AG20443 (cell line): ENCODE measurements at regions not wholly inside any gene's neighbourhood (a gene's known extent, or its start where the extent isn't known, plus 50 kb on each side); places are given as distances from the start of the nearest gene placed in this dataset.
"Not testable (repeated sequence)": the region's sequence is repeated elsewhere in the genome, so short reads cannot be mapped to it uniquely, and the experiment has no call there.

Source experiments
- DNase-seq: peaks from one replicate; pipeline ENCODE4 v3.0.0; 2012; ENCODE audit warnings: low spot score, mixed read lengths

DNA sequence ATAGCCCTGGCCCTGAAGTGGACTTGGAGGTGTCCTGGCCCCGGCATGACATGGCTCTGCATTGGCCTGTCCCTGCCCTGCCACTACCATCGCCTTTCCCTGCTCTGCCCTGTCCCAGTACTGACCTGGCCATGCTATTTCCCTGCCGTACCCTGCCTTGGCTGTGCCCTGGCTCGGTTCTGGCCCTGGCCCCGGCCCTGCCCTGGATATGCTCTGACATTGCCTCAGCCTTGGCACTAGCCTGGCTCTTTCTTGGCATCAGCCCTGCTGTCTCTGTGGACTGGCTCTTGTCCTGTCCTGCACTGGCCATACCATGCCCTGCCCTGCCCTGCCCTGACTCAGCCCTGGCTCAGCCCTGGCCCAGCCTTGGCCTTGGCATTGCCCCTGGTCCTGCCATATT is 252.2 kb downstream of the TP53TG3F start:
- not testable (repeated sequence) for DNase-seq

DNA sequence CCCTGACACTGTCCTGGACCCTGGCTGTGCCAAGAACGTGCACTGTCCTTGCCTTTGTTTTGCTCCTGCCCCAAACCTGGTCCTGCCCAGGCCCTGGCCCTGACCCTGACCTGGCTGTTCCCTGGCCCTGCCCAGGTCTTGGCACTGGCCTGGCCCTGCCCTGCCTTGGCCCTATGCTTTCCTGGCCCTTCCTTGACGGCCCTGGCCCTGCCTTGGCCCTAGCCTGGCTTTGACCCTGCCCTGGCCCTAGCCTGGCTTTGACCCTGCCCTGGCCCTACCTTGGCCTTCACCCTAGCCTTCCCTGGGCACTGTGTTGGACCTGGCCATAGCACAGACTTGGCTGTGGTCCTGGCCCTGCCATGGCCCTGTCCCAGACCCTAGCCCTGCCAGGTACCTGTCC is 252.9 kb downstream of the TP53TG3F start:
- DNase-seq = not testable (repeated sequence)

DNA sequence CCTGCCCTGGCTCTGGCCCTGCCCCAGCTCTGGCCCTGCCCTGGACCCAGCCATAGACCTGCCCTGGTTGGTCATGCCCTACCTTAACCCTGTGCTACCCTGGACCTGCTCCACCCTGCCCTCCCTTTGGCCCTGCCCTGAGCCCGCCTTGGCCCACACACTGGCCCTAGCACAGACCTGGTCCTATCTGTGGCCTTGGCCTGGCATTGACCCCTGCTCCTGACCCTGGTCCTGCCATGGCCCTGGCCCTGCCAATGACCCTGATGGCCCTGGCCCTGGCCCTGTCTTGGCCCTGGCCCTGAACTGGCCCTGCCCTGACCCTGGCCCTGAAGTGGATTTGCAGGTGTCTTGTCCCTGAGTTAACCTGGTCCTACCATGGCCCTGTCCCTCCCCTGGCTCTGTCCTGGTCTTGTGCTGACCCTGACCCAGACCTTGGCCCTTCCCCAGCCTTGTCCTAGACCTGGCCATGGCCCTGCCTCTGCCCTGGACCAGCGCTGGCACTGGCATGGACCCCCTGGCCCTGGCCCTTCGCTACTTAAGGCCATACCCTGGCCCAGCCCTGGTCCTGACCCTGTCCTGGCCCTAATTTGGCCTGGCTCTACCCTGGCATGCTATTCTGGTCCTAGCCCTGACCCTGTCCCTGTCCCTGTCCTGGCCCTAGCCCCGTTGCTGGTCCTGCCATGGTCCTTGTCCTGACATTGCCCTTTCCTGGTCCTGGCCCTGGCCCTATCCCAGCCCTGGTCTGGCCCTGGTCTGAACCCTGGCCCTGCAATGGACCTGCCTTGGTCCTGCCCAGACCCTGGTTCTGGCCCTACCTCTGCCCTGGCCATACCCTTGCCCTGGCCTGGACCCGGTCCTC is 253.7 kb downstream of the TP53TG3F start:
- DNase-seq = not testable (repeated sequence)

GRCh38 chr16:33713710-33714538 is 254.5 kb downstream of the TP53TG3F start:
- DNase-seq = not testable (repeated sequence)

- not testable (repeated sequence) for DNase-seq
These were observed 271.8 kb downstream of the TP53TG3F start for GRCh38 chr16:33731167-33731566.

GRCh38 chr16:33734650-33735049 is 275.2 kb downstream of the TP53TG3F start:
- DNase-seq = not testable (repeated sequence)

DNA sequence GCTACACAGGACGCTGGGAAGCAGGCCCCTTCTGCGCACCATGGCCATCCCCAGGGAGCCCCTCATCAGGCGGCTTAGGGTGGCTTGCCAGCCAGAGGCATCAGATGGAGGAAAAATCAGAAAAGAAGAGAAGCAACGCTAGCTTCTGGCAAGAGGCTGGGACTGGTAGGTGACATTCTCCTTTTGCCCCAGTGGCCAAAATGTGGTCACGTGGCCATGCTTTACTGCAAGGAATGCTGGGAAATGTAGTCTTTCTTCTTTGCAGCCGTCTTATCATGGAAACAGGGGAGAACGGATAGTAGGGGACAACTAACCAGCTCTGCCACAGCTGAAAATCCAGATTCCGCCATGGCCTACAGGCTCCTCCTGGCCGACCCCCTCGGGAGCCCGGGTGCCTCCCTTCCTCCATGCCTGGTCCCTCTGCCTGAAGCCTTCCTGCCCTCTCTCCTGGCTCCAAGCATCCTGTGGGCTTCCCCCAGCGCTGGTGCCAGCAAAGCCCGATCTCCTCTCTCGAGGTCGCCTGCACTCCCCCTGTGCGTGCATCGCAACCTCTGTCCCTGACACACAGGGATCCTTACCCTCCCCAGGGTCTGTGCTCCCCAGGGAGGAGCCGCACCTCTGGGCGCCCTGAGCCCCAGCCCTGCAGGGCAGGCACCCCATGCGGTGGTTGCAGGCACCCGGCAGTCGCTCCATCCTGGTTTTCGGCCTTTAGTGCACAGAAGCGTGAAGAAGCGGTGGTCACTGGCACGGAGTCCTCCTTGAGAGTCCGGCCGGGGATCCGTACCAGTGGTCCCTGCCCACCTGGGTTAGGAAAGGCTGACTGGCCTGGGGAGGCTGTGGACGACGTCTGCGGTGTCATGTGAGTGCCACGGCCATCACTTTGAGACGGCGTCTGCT is 307.7 kb downstream of the TP53TG3F start:
- not testable (repeated sequence) for DNase-seq

- DNase-seq = peak; percentile 0
These were observed 309.3 kb downstream of the TP53TG3F start for GRCh38 chr16:33768710-33769109.

- not testable (repeated sequence) for DNase-seq
These were observed 309.9 kb downstream of the TP53TG3F start for GRCh38 chr16:33769180-33769846.

DNA sequence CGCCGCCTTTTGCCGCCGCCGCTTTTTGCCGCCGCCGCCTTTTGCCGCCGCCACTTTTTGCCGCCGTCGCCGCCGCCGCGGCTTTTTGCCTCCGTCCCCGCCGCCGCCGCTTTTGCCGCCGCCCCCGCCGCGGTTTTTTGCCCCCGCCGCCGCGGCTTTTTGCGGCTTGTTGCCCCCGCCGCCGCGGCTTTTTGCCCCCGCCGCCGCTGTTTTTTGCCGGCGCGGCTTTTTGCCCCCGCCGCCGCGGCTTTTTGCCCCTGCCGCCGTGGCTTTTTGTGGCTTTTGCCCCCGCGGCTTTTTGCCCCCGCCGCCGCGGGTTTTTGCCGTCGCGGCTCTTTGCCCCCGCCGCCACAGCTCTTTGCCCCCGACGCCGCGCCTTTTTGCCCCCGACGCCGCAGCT is 311.1 kb downstream of the TP53TG3F start:
- not testable (repeated sequence) for DNase-seq

- DNase-seq = peak; percentile 0
These were observed 311.8 kb downstream of the TP53TG3F start for GRCh38 chr16:33771211-33771610.

DNA sequence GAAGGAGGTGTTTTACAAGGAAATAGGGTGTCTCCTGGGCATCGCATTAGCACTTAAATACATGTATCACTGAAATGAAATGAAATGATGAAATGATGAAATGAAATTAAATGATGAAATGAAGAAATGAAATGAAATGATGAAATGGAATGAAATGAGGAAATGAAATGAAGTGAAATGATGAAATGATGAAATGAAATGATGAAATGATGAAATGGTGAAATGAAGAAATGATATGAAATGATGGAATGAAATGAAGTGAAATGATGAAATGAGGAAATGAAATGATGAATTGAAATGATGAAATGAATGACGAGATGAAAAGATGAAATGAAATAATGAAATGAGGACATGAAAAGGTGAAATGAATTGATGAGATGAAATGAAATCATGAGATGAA is 314.6 kb downstream of the TP53TG3F start:
- DNase-seq = not testable (repeated sequence)

DNA sequence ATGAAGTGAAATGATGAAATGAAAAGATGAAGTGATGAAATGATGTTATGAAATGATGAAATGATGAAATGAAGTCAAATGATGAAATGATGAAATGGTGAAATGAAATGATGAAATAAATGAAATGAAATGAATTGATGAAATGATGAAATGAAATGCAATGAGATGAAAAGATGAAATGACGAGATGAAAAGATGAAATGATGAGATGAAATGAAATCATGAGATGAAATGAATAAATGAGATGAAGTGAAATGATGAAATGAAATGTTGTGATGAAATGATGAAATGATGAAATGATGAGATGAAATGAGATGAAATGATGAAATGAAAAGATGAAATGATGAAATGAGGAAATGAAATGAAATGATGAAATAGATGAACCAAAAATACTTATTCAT is 315.3 kb downstream of the TP53TG3F start:
- DNase-seq = not testable (repeated sequence)

GRCh38 chr16:33816328-33816944 is 357.0 kb downstream of the TP53TG3F start:
- not testable (repeated sequence) for DNase-seq

GRCh38 chr16:33824736-33825135 is 365.3 kb downstream of the TP53TG3F start:
- not testable (repeated sequence) for DNase-seq

DNA sequence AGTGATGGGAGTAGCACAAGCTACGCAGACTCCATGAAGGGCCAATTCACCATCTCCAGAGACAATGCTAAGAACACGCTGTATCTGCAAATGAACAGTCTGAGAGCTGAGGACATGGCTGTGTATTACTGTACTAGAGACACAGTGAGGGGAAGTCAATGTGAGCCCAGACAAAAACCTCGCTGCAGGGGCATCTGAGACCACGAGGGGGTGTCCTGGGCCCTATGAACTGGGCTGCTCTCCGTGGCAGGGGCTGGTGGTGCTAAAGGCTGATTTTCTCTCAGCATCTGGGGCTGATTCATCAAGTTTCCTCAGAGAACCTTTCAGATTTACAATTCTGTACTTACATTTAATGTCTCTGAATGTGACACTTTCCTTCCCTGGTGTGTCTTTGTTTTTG is 368.1 kb downstream of the TP53TG3F start:
- not testable (repeated sequence) for DNase-seq

GRCh38 chr16:33839157-33839556 is 379.7 kb downstream of the TP53TG3F start:
- not testable (repeated sequence) for DNase-seq

- DNase-seq = not testable (repeated sequence)
These were observed 385.1 kb downstream of the TP53TG3F start for GRCh38 chr16:33844533-33844932.
